OCI-LY3 (cell line): ENCODE measurements at regions not wholly inside any gene's neighbourhood (a gene's known extent, or its start where the extent isn't known, plus 50 kb on each side); places are given as distances from the start of the nearest gene placed in this dataset.

Source experiments
- EZH2phosphoT487 ChIP-seq: fragments of 200-600 bp; shearing (Covaris generic); IDR thresholded peaks from 2 replicates; pipeline ENCODE4 v1.6.1; 2018; ENCODE audit warnings: antibody characterized with exemption, mixed run types, low read depth
- TF ChIP-seq, protein P1 (sequence below): fragments of 200-600, 300-600 bp; sonication (generic); IDR thresholded peaks from 2 replicates; pipeline ENCODE4 v1.5.1; 2014; ENCODE audit warnings: antibody characterized with exemption, low read length, low read depth

DNA sequence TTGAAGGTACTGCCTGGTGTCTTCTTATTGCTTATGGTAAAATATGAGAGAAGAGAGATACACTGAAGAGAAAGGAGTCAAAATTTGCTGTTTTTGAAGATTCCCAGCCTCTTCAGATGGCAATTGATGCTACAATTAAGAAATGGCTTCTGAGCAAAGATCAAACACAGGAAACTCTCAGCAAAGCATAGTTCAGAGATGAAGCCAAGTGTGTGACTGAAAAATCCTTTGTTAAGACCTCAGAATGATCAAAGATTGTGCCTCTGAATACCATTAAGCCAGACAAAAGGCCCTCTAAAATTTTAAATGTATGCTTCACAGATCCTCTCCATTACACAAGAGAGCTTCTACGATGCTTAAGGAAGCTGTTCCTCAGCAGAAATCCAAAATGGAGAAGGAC is 216.3 kb downstream of the UXS1 start:
- TF ChIP-seq, protein P1, sequence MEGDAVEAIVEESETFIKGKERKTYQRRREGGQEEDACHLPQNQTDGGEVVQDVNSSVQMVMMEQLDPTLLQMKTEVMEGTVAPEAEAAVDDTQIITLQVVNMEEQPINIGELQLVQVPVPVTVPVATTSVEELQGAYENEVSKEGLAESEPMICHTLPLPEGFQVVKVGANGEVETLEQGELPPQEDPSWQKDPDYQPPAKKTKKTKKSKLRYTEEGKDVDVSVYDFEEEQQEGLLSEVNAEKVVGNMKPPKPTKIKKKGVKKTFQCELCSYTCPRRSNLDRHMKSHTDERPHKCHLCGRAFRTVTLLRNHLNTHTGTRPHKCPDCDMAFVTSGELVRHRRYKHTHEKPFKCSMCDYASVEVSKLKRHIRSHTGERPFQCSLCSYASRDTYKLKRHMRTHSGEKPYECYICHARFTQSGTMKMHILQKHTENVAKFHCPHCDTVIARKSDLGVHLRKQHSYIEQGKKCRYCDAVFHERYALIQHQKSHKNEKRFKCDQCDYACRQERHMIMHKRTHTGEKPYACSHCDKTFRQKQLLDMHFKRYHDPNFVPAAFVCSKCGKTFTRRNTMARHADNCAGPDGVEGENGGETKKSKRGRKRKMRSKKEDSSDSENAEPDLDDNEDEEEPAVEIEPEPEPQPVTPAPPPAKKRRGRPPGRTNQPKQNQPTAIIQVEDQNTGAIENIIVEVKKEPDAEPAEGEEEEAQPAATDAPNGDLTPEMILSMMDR: no peak
- no peak for TF ChIP-seq EZH2phosphoT487
